CD4-positive, alpha-beta T cell (primary cell): ENCODE measurements at regions not wholly inside any gene's neighbourhood (a gene's known extent, or its start where the extent isn't known, plus 50 kb on each side); places are given as distances from the start of the nearest gene placed in this dataset.

Experiments used
- ATAC-seq: fragments of 200-7000 bp; cut with Tn5 transposase; one replicate; pipeline ENCODE4 v1.10.0; 2022; ENCODE audit warnings: mild to moderate bottlenecking; ENCODE audit not compliant: poor library complexity
- CTCF ChIA-PET: fragments of 350-600 bp; sonication (Branson Sonifier 250); formaldehyde crosslinking; loops from one replicate; lab custom pipeline; 2021; ENCODE audit warnings: antibody characterized with exemption, inconsistent platforms; lab: Charles Lee
- POLR2A ChIA-PET: fragments of 350-600 bp; sonication (Branson Sonifier 250); formaldehyde crosslinking; loops from one replicate; lab custom pipeline; 2021; ENCODE audit warnings: antibody characterized with exemption, inconsistent platforms; lab: Charles Lee
- DNase-seq, 14 experiments: peaks; one replicate each; pipeline ENCODE4 v3.0.0-alpha.2; 2013 to 2020; ENCODE audit warnings: mixed read lengths in 2 of 14
- H3K27ac ChIP-seq, 2 donors: one replicate each; pipeline versions ENCODE4 v1.5.1 to v1.7.0; 2013; ENCODE audit warnings: low read length in 2 of 2, low read depth in 1 of 2, mild to moderate bottlenecking in 1 of 2
- H3K27me3 ChIP-seq, 2 experiments: 1 replicate in 1 of 2; 2 replicates in 1 of 2; pipeline versions ENCODE4 v1.6.1 to v1.7.0; 2013; ENCODE audit warnings: low read length in 2 of 2, control low read depth in 1 of 2, mild to moderate bottlenecking in 1 of 2, moderate library complexity in 1 of 2; ENCODE audit not compliant: insufficient read depth in 2 of 2, control insufficient read depth in 1 of 2
- H3K36me3 ChIP-seq: one replicate; pipeline ENCODE4 v1.6.1; 2013; ENCODE audit warnings: low read length, control low read depth; ENCODE audit not compliant: insufficient read depth
- H3K4me1 ChIP-seq: one replicate; pipeline ENCODE4 v1.6.1; 2013; ENCODE audit warnings: low read length, control low read depth; ENCODE audit not compliant: insufficient read depth
- H3K4me3 ChIP-seq: one replicate; pipeline ENCODE4 v1.5.1; 2013; ENCODE audit warnings: mild to moderate bottlenecking, low read length, moderate library complexity
- H3K9me3 ChIP-seq, 2 experiments: 1 replicate in 1 of 2; 2 replicates in 1 of 2; pipeline versions ENCODE4 v1.6.1 to v1.7.0; 2013; ENCODE audit warnings: low read length in 2 of 2, mild to moderate bottlenecking in 2 of 2, control low read depth in 1 of 2, moderate library complexity in 1 of 2; ENCODE audit not compliant: control insufficient read depth in 1 of 2, insufficient read depth in 1 of 2
- H3K27ac Mint-ChIP-seq: one replicate; pipeline ENCODE4 v1.8.0; 2020; ENCODE audit warnings: mixed read lengths
- H3K27me3 Mint-ChIP-seq: one replicate; pipeline ENCODE4 v1.8.0; 2021; ENCODE audit warnings: mixed read lengths
- H3K36me3 Mint-ChIP-seq: one replicate; pipeline ENCODE4 v1.8.0; 2021; ENCODE audit warnings: low read depth, mixed read lengths
- H3K4me1 Mint-ChIP-seq: one replicate; pipeline ENCODE4 v1.8.0; 2021; ENCODE audit warnings: low read depth, mixed read lengths
- H3K4me3 Mint-ChIP-seq: one replicate; pipeline ENCODE4 v1.8.0; 2020; ENCODE audit warnings: mild to moderate bottlenecking, mixed read lengths
- H3K9me3 Mint-ChIP-seq: one replicate; pipeline ENCODE4 v1.8.0; 2020; ENCODE audit warnings: mixed read lengths
- intact Hi-C, 2 experiments: fragments of 100-400 bp; cut with DNase I in 1 of 2; cut with micrococcal nuclease in 1 of 2; formaldehyde crosslinking; loops; one replicate each; pipeline versions ENCODE4 v1.15.1 to v1.9.0; 2023 to 2025; cut with DNase I, micrococcal nuclease
- TF ChIP-seq, protein P1 (sequence below): fragments of 200-600 bp; IDR thresholded peaks from one replicate; pipeline ENCODE4 v1.8.0; 2022; ENCODE audit warnings: antibody characterized with exemption, mild to moderate bottlenecking

DNA sequence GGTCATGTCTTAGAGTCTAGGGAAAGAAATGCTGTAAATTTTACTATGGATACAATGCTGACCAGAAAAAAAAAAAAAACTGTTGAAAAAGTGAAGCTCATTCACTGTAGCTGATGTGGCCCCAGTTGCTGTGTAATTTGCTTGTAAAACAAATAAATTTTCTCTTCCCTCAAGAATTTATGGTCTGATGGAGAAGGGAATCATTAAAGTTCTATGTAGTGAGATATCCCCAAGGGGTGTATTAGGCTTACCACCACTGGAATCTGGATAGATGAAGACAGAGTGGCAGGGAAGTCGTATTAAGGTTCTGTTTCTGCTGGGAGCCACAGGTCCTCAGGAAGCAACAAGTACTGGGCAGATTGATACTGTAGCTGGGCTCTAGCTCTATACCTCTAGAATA, 860.0 kb downstream of the LTN1 start:
- ChIA-PET POLR2A (no interaction called here), CTCF (no interaction called here)
- H3K27me3 Mint-ChIP-seq = no peaks in the 10 kb centered on the region
- DNase-seq (no peak), ATAC-seq (no peak)
- H3K36me3 Mint-ChIP-seq = no peaks in the 10 kb centered on the region
- intact Hi-C loops = no loop called here
- H3K4me1 ChIP-seq = no peaks in the 10 kb centered on the region
- no peak overlapping the region for H3K4me3 ChIP-seq
- TF ChIP-seq, protein P1, sequence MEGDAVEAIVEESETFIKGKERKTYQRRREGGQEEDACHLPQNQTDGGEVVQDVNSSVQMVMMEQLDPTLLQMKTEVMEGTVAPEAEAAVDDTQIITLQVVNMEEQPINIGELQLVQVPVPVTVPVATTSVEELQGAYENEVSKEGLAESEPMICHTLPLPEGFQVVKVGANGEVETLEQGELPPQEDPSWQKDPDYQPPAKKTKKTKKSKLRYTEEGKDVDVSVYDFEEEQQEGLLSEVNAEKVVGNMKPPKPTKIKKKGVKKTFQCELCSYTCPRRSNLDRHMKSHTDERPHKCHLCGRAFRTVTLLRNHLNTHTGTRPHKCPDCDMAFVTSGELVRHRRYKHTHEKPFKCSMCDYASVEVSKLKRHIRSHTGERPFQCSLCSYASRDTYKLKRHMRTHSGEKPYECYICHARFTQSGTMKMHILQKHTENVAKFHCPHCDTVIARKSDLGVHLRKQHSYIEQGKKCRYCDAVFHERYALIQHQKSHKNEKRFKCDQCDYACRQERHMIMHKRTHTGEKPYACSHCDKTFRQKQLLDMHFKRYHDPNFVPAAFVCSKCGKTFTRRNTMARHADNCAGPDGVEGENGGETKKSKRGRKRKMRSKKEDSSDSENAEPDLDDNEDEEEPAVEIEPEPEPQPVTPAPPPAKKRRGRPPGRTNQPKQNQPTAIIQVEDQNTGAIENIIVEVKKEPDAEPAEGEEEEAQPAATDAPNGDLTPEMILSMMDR = no peak
- H3K27me3 ChIP-seq = no peaks in the 10 kb centered on the region
- H3K9me3 ChIP-seq = peaks cover 4 to 11% of the 10 kb centered on the region in 2 experiments
- H3K4me1 Mint-ChIP-seq = no peaks in the 10 kb centered on the region
- H3K27ac ChIP-seq = no peak overlapping the region
- H3K9me3 Mint-ChIP-seq = peaks cover 14% of the 10 kb centered on the region
- H3K27ac Mint-ChIP-seq = no peak overlapping the region
- no peak overlapping the region for H3K4me3 Mint-ChIP-seq
- no peaks in the 10 kb centered on the region for H3K36me3 ChIP-seq

DNA sequence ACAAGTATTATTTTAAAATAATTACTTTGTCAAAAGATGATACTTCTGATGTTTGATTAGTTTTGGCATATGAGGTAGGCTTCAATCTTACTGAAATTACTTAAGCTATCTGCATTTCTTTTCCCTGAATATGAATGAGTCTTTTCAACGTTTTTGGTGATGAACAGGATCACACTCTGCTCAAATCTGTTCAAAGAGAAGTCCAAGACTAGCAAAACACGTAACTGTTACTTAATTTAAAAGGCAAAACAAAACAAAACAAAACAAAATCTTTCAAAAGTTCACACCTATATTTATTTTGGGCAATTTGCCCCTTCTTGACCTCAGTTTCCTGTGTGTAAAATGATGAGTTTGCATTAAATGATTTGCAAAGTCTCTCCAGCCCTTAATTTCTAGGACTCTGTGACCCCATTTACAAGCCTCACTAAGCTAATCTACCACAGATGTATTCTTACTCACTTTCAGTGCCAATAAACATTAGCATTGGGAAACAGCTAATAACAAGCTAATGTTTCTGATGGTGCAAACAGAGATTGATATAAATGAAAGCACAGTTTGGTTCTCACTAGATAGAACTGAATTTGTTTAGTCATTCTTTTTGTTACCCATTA, 865.4 kb downstream of the LTN1 start:
- DNase-seq = no peak
- POLR2A ChIA-PET = no interaction called here
- no peaks in the 10 kb centered on the region for H3K27me3 Mint-ChIP-seq
- Histone ChIP-seq H3K27me3 (no peaks in the 10 kb centered on the region), H3K27ac (no peak overlapping the region), H3K4me3 (no peak overlapping the region), H3K36me3 (no peaks in the 10 kb centered on the region), H3K9me3 (peaks cover 4 to 11% of the 10 kb centered on the region in 2 experiments), H3K4me1 (no peaks in the 10 kb centered on the region)
- H3K36me3 Mint-ChIP-seq = no peaks in the 10 kb centered on the region
- TF ChIP-seq, protein P1 = no peak
- no peaks in the 10 kb centered on the region for H3K4me1 Mint-ChIP-seq
- intact Hi-C loops = no loop called here
- peaks cover 14% of the 10 kb centered on the region for H3K9me3 Mint-ChIP-seq
- no peak for ATAC-seq
- CTCF ChIA-PET = no interaction called here
- no peak overlapping the region for H3K27ac Mint-ChIP-seq
- no peak overlapping the region for H3K4me3 Mint-ChIP-seq

DNA sequence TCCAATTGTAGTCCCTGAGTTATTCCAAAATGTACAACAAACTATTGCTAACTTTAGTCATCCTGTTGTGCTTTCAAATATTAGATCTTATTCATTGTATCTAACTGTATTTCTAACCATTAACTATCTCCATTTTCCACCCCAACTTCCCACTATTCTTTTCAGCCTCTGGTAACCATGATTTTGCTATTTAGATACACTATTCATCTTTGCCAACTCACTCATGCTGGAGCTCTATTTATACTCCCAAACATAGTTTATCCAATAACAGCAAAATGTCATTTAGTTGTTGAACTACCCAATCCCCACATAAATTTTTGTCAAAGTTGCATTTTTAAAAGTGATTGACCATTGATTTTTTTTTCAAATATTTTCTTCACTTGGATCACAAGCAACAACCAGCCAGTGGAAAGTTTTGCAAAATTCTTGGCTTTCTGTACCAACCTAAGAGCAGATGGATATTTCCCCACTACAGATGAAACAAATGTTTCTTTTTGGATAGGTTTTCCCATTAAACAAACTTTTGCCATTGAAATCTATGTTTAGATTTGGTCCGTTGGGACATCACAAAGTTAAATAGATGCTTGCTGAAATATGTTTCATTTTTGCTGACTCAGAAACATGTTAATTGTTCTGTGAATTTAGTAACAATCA, 866.0 kb downstream of the LTN1 start:
- no peak for DNase-seq
- Histone ChIP-seq H3K9me3 (peaks cover 4 to 11% of the 10 kb centered on the region in 2 experiments), H3K27me3 (no peaks in the 10 kb centered on the region), H3K4me1 (no peaks in the 10 kb centered on the region), H3K36me3 (no peaks in the 10 kb centered on the region), H3K4me3 (no peak overlapping the region), H3K27ac (no peak overlapping the region)
- no peak for ATAC-seq
- ChIA-PET POLR2A (no interaction called here), CTCF (no interaction called here)
- Mint-ChIP-seq H3K27ac (no peak overlapping the region), H3K4me1 (no peaks in the 10 kb centered on the region), H3K27me3 (no peaks in the 10 kb centered on the region), H3K4me3 (no peak overlapping the region), H3K36me3 (no peaks in the 10 kb centered on the region), H3K9me3 (peaks cover 8% of the 10 kb centered on the region)
- TF ChIP-seq, protein P1 = no peak
- intact Hi-C loops = no loop called here
